Transverse colon (tissue), 4 donors: ENCODE measurements at regions not wholly inside any gene's neighbourhood (a gene's known extent, or its start where the extent isn't known, plus 50 kb on each side); places are given as distances from the start of the nearest gene placed in this dataset.

Source experiments
- DNase-seq: peaks from one replicate; pipeline ENCODE4 v3.0.0-alpha.2; 2019
- H3K27ac ChIP-seq, 4 donors: fragments of 200-600 bp; sonication (generic); 2 replicates each; pipeline ENCODE4 v1.5.1; 2016 to 2018; ENCODE audit warnings: inconsistent platforms in 4 of 4
- H3K27me3 ChIP-seq: fragments of 200-600 bp; sonication (generic); 2 replicates; pipeline ENCODE4 v1.5.1; 2017; ENCODE audit warnings: inconsistent platforms
- H3K36me3 ChIP-seq, 4 donors: fragments of 200-600 bp; sonication (generic); 2 replicates each; pipeline ENCODE4 v1.5.1; 2017 to 2019; ENCODE audit warnings: inconsistent platforms in 4 of 4
- H3K4me1 ChIP-seq, 4 donors: fragments of 200-600 bp; sonication (generic); 2 replicates each; pipeline ENCODE4 v1.5.1; 2017 to 2020; ENCODE audit warnings: inconsistent platforms in 4 of 4
- H3K4me3 ChIP-seq, 4 donors: fragments of 200-600 bp; sonication (generic); 1 replicate in 1 of 4; 2 replicates in 3 of 4; pipeline versions ENCODE4 v1.5.1 to v1.6.1; 2017 to 2019; ENCODE audit warnings: inconsistent platforms in 4 of 4
- H3K9me3 ChIP-seq, 2 donors: fragments of 200-600 bp; sonication (generic); 2 replicates each; pipeline ENCODE4 v1.5.1; 2017 to 2019; ENCODE audit warnings: inconsistent platforms in 2 of 2
- EP300 ChIP-seq: sonication (generic); formaldehyde crosslinking; IDR thresholded peaks from one replicate; pipeline ENCODE4 v1.6.1; 2017; ENCODE audit warnings: antibody characterized with exemption, low read depth
- POLR2A ChIP-seq: fragments of 450-650 bp; IDR thresholded peaks from one replicate; pipeline ENCODE4 v1.6.1; 2016; ENCODE audit warnings: antibody characterized with exemption, mild to moderate bottlenecking, moderate library complexity
- POLR2AphosphoS5 ChIP-seq, 3 donors: sonication (generic); formaldehyde crosslinking; IDR thresholded peaks; one replicate each; pipeline ENCODE4 v1.6.1; 2016; ENCODE audit warnings: antibody characterized with exemption in 3 of 3
- WGBS, 2 donors: methylation state at CpG; one replicate each; pipeline ENCODE4 v1.1.5; 2018; ENCODE audit warnings: low coverage in 1 of 2; 5-methylcytosine and 5-hydroxymethylcytosine counted together
- in situ Hi-C, 4 donors: fragments of 200-750 bp; cut with MboI; loops; one replicate each; pipeline versions ENCODE4 v1.15.0 to v1.15.1; 2017; ENCODE audit warnings: low sequenced_read_pairs in 3 of 4, low pct_ligation_motif_present in 1 of 4, low pct_unique_long_range_greater_than_20kb in 1 of 4
- intact Hi-C: fragments of 100-400 bp; cut with DNase I; formaldehyde crosslinking; loops from one replicate; pipeline ENCODE4 v1.15.1; 2023; ENCODE audit warnings: low total_unique reads
- TF ChIP-seq, protein P1 (sequence below), 5 experiments: fragments of 200-600 bp in 3 of 5; fragments of 450-650 bp in 2 of 5; sonication (generic) in 3 of 5; IDR thresholded peaks; 1 replicate in 2 of 5; 2 replicates in 3 of 5; pipeline ENCODE4 v1.5.1; 2016 to 2017; ENCODE audit warnings: antibody characterized with exemption in 5 of 5, inconsistent platforms in 3 of 5, mild to moderate bottlenecking in 2 of 5, moderate library complexity in 1 of 5

DNA sequence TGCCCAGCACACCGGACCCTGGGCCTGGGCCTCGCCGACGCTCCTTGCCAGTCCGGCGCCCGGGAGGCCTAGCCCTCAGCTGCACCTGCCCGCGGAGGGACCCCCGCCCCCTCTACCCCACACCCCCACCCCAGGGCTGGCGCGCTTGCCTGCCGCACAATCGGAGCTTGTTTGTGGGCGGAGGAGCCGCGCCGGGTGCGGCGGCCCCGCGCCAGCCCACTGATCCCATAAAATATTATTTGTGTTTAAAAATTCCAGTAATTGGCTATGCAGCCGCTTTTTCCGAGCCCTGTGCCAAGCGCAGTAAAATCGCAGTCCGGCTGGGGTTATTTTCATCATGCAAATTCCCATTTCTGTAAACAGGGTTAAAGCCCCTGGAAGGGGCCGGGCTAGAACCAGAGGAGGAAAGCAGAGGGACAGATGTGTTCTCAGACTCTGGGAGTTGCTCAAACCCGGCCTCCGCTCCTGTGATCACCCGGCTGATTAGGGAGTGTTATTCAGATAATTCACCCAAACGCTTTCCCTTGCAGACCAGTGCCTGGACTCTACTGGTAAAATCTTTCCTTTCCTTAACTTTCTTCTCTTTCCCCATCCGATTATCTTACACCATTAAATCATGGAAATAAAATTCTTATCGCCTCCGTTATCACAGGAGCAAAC lies 93.1 kb downstream of the NCR2 start:
- Histone ChIP-seq H3K27me3 (peaks cover 21% of the 10 kb centered on the region), H3K27ac (peak overlapping the region; percentile 75 to 85 (median 82)), H3K36me3 (no peaks in the 10 kb centered on the region), H3K4me1 (peaks cover 13 to 44% (median 29%) of the 10 kb centered on the region in 4 donors), H3K9me3 (no peaks in the 10 kb centered on the region), H3K4me3 (peak overlapping the region; percentile 23 to 65 (median 48))
- intact Hi-C loops (loop anchor here (5.0 kb wide), 1 partner anchor 74 kb away; no protein-coding TSS in a partner anchor), in situ Hi-C loops (loop anchor here in 2 of 4 donors (10.0 kb wide), 1 partner anchor 166 kb away; no protein-coding TSS in a partner anchor)
- peak; percentile 51 for DNase-seq
- 1 to 3% methylated on average over 11 to 25 of the region's 35 CpGs for WGBS, 2 donors
- TF ChIP-seq, protein P1, sequence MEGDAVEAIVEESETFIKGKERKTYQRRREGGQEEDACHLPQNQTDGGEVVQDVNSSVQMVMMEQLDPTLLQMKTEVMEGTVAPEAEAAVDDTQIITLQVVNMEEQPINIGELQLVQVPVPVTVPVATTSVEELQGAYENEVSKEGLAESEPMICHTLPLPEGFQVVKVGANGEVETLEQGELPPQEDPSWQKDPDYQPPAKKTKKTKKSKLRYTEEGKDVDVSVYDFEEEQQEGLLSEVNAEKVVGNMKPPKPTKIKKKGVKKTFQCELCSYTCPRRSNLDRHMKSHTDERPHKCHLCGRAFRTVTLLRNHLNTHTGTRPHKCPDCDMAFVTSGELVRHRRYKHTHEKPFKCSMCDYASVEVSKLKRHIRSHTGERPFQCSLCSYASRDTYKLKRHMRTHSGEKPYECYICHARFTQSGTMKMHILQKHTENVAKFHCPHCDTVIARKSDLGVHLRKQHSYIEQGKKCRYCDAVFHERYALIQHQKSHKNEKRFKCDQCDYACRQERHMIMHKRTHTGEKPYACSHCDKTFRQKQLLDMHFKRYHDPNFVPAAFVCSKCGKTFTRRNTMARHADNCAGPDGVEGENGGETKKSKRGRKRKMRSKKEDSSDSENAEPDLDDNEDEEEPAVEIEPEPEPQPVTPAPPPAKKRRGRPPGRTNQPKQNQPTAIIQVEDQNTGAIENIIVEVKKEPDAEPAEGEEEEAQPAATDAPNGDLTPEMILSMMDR (IDR thresholded peaks at IDR 0.05) = peak in 1 of 5 experiments; percentile 4
- no peak for TF ChIP-seq POLR2AphosphoS5 (IDR thresholded peaks at IDR 0.05)

DNA sequence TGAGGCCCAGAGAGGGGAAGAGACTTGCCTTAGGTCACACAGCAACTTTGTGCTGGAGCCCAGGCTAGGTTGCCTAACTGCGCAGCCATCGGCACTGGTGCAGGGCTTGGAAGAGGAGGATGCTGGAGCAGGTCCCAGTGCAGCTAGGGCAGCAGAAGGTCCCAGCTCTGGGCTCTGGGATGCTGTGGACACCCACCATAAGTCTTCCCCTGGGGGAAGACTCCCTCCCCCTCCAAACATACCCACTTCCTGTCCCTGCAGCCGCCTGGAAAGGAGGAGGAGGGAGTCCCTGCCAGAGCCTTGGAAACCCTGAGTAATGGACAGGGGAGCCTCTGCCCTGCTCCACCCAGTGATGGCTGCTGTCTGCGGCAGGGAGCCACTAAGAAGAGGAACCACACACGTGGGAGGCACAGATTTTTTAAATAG lies 93.6 kb downstream of the NCR2 start:
- Histone ChIP-seq H3K9me3 (no peaks in the 10 kb centered on the region), H3K27ac (peak overlapping the region; percentile 75 to 85 (median 82)), H3K36me3 (no peaks in the 10 kb centered on the region), H3K27me3 (peaks cover 21% of the 10 kb centered on the region), H3K4me1 (peaks cover 13 to 44% (median 29%) of the 10 kb centered on the region in 4 donors), H3K4me3 (no peak overlapping the region)
- 0 to 9% methylated on average over 2 to 5 of the region's 5 CpGs for WGBS, 2 donors
- intact Hi-C loops = loop anchor here (5.0 kb wide), 1 partner anchor 73 kb away; no protein-coding TSS in a partner anchor
- no peak for TF ChIP-seq EP300
- peak; percentile 35 for DNase-seq
- in situ Hi-C loops = loop anchor here in 2 of 4 donors (10.0 kb wide), 1 partner anchor 166 kb away; no protein-coding TSS in a partner anchor

DNA sequence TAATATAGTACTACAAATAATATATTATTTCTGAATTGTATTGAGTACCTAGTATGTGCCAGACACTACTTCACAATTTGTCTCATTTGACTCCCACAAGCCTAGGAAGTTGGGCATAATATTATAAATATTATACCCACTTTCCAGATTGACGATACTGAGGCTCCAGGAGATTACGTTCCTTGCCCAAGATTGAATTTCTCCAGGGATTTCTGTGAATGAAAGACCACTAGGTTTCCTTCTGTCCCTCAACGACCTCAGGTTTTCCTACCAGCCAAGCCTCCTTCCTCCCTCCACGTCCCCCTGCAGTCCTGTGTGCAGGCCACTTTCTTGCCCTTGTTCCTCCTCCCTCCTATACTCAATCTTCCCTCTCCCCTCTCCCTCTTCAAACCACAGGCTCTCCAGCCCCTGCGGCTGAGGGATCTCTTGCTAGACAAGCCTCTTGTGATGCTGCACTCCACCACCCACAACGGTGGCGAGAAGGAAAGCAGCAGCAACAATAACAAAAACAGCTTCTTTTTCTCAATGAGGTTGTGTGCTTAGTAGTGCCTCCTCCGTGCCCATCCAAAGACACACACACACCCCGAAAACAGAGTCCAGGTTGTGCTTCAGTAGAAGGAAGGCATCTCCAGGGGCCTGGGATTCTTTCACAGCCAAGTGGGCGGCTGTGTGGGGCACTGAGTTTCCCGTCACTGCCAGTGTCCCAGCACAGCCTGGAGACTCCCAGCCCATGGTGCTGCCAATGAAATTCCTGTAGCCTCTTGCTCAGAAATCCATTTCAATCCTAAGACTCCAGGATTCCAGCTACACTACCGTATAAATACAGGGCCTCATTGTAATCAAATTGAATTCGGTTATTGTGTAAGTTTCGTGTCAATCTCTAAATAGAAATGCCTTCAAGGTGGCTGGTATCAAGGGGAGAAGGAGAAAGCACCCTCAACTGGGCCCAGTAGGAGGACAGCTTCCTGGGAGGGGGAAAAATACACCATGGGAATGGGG lies 94.4 kb downstream of the NCR2 start:
- intact Hi-C loops = loop anchor here (5.0 kb wide), 1 partner anchor 72 kb away; no protein-coding TSS in a partner anchor
- H3K4me3 ChIP-seq = no peak overlapping the region
- TF ChIP-seq POLR2AphosphoS5 (IDR thresholded peaks at IDR 0.05) (no peak), EP300 (no peak), POLR2A (no peak)
- TF ChIP-seq, protein P1 (IDR thresholded peaks at IDR 0.05) = no peak
- H3K9me3 ChIP-seq = no peaks in the 10 kb centered on the region
- WGBS, 2 donors = 59 to 73% methylated on average over 7 to 13 of the region's 14 CpGs
- no peak for DNase-seq
- H3K36me3 ChIP-seq = no peaks in the 10 kb centered on the region
- peak overlapping the region; percentile 11 to 85 (median 80) for H3K27ac ChIP-seq
- in situ Hi-C loops = loop anchor here in 2 of 4 donors (10.0 kb wide), 1 partner anchor 165 kb away; no protein-coding TSS in a partner anchor
- peaks cover 13 to 44% (median 29%) of the 10 kb centered on the region in 4 donors for H3K4me1 ChIP-seq
- peaks cover 21% of the 10 kb centered on the region for H3K27me3 ChIP-seq

DNA sequence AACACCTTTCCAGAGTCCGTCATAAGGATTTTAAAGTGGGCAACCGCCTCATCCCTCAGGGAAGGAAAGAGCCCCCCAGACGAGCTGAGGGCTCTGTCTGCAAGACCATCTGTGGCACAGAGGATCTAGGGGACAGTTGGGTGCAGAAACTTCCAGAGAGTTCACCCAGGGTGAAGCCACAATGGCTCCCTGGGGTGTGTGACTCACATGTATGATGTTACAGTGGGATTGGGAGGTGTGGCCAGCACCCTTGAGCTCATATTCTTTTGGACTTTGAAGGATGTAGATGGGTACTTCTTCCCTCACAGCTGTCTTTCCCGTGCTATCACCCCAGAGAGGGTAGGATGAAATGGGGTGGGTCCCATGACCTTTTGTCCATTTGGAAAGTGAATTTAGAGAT lies 95.5 kb downstream of the NCR2 start:
- no peaks in the 10 kb centered on the region for H3K9me3 ChIP-seq
- peaks cover 21% of the 10 kb centered on the region for H3K27me3 ChIP-seq
- intact Hi-C loops (no loop called here), in situ Hi-C loops (no loop called here)
- no peak for DNase-seq
- TF ChIP-seq EP300 (no peak), POLR2A (no peak), POLR2AphosphoS5 (IDR thresholded peaks at IDR 0.05) (no peak)
- TF ChIP-seq, protein P1 (IDR thresholded peaks at IDR 0.05) = no peak
- no peak overlapping the region for H3K4me3 ChIP-seq
- 65% methylated on average over 4 of the region's 4 CpGs; no CpG with 5 or more reads in 1 of the 2 donors for WGBS, 2 donors
- H3K27ac ChIP-seq = no peak overlapping the region
- H3K4me1 ChIP-seq = peaks cover 13 to 44% (median 29%) of the 10 kb centered on the region in 4 donors
- H3K36me3 ChIP-seq = no peaks in the 10 kb centered on the region
